ENCODE measurements at regions not wholly inside any gene's neighbourhood (a gene's known extent, or its start where the extent isn't known, plus 50 kb on each side); places are given as distances from the start of the nearest gene placed in this dataset.

- no peak for DNase-seq
Measured at GRCh38 chr15:47950447-47950846, 170.3 kb upstream of the SLC24A5 start.

GRCh38 chr15:47951781-47952180 lies 169.0 kb upstream of the SLC24A5 start:
- no peak for DNase-seq

GRCh38 chr15:47954196-47954595 lies 166.6 kb upstream of the SLC24A5 start:
- DNase-seq: no peak

GRCh38 chr15:47955021-47955420 lies 165.8 kb upstream of the SLC24A5 start:
- DNase-seq: no peak

GRCh38 chr15:47959617-47960413 lies 161.0 kb upstream of the SLC24A5 start:
- peak in 1 of 4 experiments; percentile 7 for DNase-seq

- DNase-seq: peak in 3 of 4 experiments; percentile 25 to 45 (median 34)
Measured at GRCh38 chr15:47961401-47962090, 159.2 kb upstream of the SLC24A5 start.

GRCh38 chr15:47963265-47963664 lies 157.5 kb upstream of the SLC24A5 start:
- no peak for DNase-seq

- DNase-seq: no peak
Measured at GRCh38 chr15:47964229-47964628, 156.6 kb upstream of the SLC24A5 start.

GRCh38 chr15:47965297-47965696 lies 155.5 kb upstream of the SLC24A5 start:
- no peak for DNase-seq

GRCh38 chr15:47968593-47968992 lies 152.2 kb upstream of the SLC24A5 start:
- no peak for DNase-seq

- no peak for DNase-seq
Measured at GRCh38 chr15:47971637-47972036, 149.2 kb upstream of the SLC24A5 start.

- DNase-seq: peak in 3 of 4 experiments; percentile 6 to 28 (median 6)
Measured at GRCh38 chr15:47972738-47973137, 148.1 kb upstream of the SLC24A5 start.

- no peak for DNase-seq
Measured at GRCh38 chr15:47974724-47975123, 146.1 kb upstream of the SLC24A5 start.

- DNase-seq: no peak
Measured at GRCh38 chr15:47975427-47975826, 145.4 kb upstream of the SLC24A5 start.

GRCh38 chr15:47983533-47983932 lies 137.3 kb upstream of the SLC24A5 start:
- DNase-seq: no peak

- no peak for DNase-seq
Measured at GRCh38 chr15:47985568-47985967, 135.2 kb upstream of the SLC24A5 start.

- DNase-seq: peak in 2 of 4 experiments; percentile 8 to 23
Measured at GRCh38 chr15:47987461-47987860, 133.3 kb upstream of the SLC24A5 start.

- DNase-seq: peak; percentile 62 to 83 (median 71)
Measured at GRCh38 chr15:47987908-47988532, 132.8 kb upstream of the SLC24A5 start.

- no peak for DNase-seq
Measured at GRCh38 chr15:47988564-47988963, 132.2 kb upstream of the SLC24A5 start.

- no peak for DNase-seq
Measured at GRCh38 chr15:47990821-47991220, 130.0 kb upstream of the SLC24A5 start.

GRCh38 chr15:47991357-47991756 lies 129.4 kb upstream of the SLC24A5 start:
- no peak for DNase-seq

GRCh38 chr15:47993051-47993450 lies 127.7 kb upstream of the SLC24A5 start:
- no peak for DNase-seq

All from suppressor macrophage (primary cell).